HG03354 (cell line): ENCODE measurements at regions not wholly inside any gene's neighbourhood (a gene's known extent, or its start where the extent isn't known, plus 50 kb on each side); places are given as distances from the start of the nearest gene placed in this dataset.
"Not testable (repeated sequence)": the region's sequence is repeated elsewhere in the genome, so short reads cannot be mapped to it uniquely, and the experiment has no call there.

Experiments
- ATAC-seq: cut with Tn5 transposase; IDR thresholded peaks from one replicate; pipeline ENCODE4 v1.9.1; 2021; ENCODE audit warnings: mild to moderate bottlenecking; ENCODE audit not compliant: unreplicated experiment, poor library complexity, severe bottlenecking

- ATAC-seq, result no peak
These were observed 769.1 kb upstream of the CDH8 start for GRCh38 chr16:62805221-62805857.

- no peak for ATAC-seq
These were observed 758.5 kb upstream of the CDH8 start for GRCh38 chr16:62794724-62795123.

- ATAC-seq, result not testable (repeated sequence)
These were observed 743.8 kb upstream of the CDH8 start for GRCh38 chr16:62780081-62780480.

- ATAC-seq, result no peak
These were observed 728.3 kb upstream of the CDH8 start for GRCh38 chr16:62764572-62764971.

- ATAC-seq, result no peak
These were observed 724.2 kb upstream of the CDH8 start for GRCh38 chr16:62760398-62760797.

GRCh38 chr16:62755938-62756337 is 719.7 kb upstream of the CDH8 start:
- ATAC-seq, result no peak

GRCh38 chr16:62752854-62753253 is 716.6 kb upstream of the CDH8 start:
- ATAC-seq, result no peak

- ATAC-seq, result no peak
These were observed 715.0 kb upstream of the CDH8 start for GRCh38 chr16:62751218-62751617.

- ATAC-seq, result no peak
These were observed 705.5 kb upstream of the CDH8 start for GRCh38 chr16:62741692-62742091.

GRCh38 chr16:62738666-62739460 is 702.6 kb upstream of the CDH8 start:
- ATAC-seq, result no peak

- ATAC-seq, result no peak
These were observed 695.9 kb upstream of the CDH8 start for GRCh38 chr16:62732092-62732491.

- not testable (repeated sequence) for ATAC-seq
These were observed 688.5 kb upstream of the CDH8 start for GRCh38 chr16:62724670-62725269.

- ATAC-seq, result no peak
These were observed 684.4 kb upstream of the CDH8 start for GRCh38 chr16:62720651-62721050.

GRCh38 chr16:62717026-62717425 is 680.8 kb upstream of the CDH8 start:
- ATAC-seq, result no peak

- ATAC-seq, result no peak
These were observed 679.5 kb upstream of the CDH8 start for GRCh38 chr16:62715701-62716100.

GRCh38 chr16:62712566-62712965 is 676.3 kb upstream of the CDH8 start:
- no peak for ATAC-seq

GRCh38 chr16:62711797-62712196 is 675.6 kb upstream of the CDH8 start:
- ATAC-seq, result no peak

GRCh38 chr16:62709794-62710193 is 673.6 kb upstream of the CDH8 start:
- ATAC-seq, result no peak

- ATAC-seq, result no peak
These were observed 665.2 kb upstream of the CDH8 start for GRCh38 chr16:62701426-62701825.

- ATAC-seq, result no peak
These were observed 664.4 kb upstream of the CDH8 start for GRCh38 chr16:62700426-62701294.
